MM.1S (cell line): ENCODE measurements at regions not wholly inside any gene's neighbourhood (a gene's known extent, or its start where the extent isn't known, plus 50 kb on each side); places are given as distances from the start of the nearest gene placed in this dataset.
"Not testable (repeated sequence)": the region's sequence is repeated elsewhere in the genome, so short reads cannot be mapped to it uniquely, and the experiment has no call there.

ENCODE experiments used
- DNase-seq: peaks from one replicate; pipeline ENCODE4 v3.0.0-alpha.2; 2015
- H2AFZ ChIP-seq: fragments of 300-600 bp; sonication (generic); 2 replicates; pipeline ENCODE4 v1.6.0; 2016; ENCODE audit warnings: antibody characterized with exemption, low read length
- H3F3A ChIP-seq: fragments of 300-600 bp; sonication (generic); 2 replicates; pipeline ENCODE4 v1.6.1; 2016; ENCODE audit warnings: mild to moderate bottlenecking, antibody characterized with exemption, low read length, moderate library complexity, mixed read lengths; ENCODE audit not compliant: insufficient read depth
- H3K27ac ChIP-seq: fragments of 300-600 bp; sonication (generic); 2 replicates; pipeline ENCODE4 v1.5.1; 2016; ENCODE audit warnings: mild to moderate bottlenecking, low read length
- H3K27me3 ChIP-seq: fragments of 300-600 bp; sonication (generic); replicated peaks from 2 replicates; pipeline ENCODE4 v1.6.0; 2016; ENCODE audit warnings: low read length; ENCODE audit not compliant: insufficient read depth
- H3K36me3 ChIP-seq: fragments of 300-600 bp; sonication (generic); replicated peaks from 2 replicates; pipeline ENCODE4 v1.6.1; 2016; ENCODE audit warnings: mild to moderate bottlenecking, low read length, mixed read lengths; ENCODE audit not compliant: insufficient read depth
- H3K4me1 ChIP-seq: fragments of 300-600 bp; sonication (generic); 2 replicates; pipeline ENCODE4 v1.6.1; 2016; ENCODE audit warnings: low read length, mixed read lengths
- H3K4me2 ChIP-seq: fragments of 300-600 bp; sonication (generic); 2 replicates; pipeline ENCODE4 v1.6.0; 2016; ENCODE audit warnings: low read depth, low read length
- H3K4me3 ChIP-seq: fragments of 300-600 bp; sonication (generic); 2 replicates; pipeline ENCODE4 v1.5.1; 2016; ENCODE audit warnings: low read length, mixed read lengths
- H3K79me2 ChIP-seq: fragments of 300-600 bp; sonication (generic); 2 replicates; pipeline ENCODE4 v1.6.1; 2016; ENCODE audit warnings: mixed run types, low read length, mixed read lengths
- H3K9ac ChIP-seq: fragments of 300-600 bp; sonication (generic); 2 replicates; pipeline ENCODE4 v1.6.1; 2016; ENCODE audit warnings: low read length, mixed read lengths
- H3K9me2 ChIP-seq: fragments of 300-600 bp; sonication (generic); replicated peaks from 2 replicates; pipeline ENCODE4 v1.6.1; 2016; ENCODE audit warnings: mild to moderate bottlenecking, low read length, mixed read lengths; ENCODE audit not compliant: insufficient read depth
- H3K9me3 ChIP-seq: fragments of 300-600 bp; sonication (generic); replicated peaks from 2 replicates; pipeline ENCODE4 v1.6.1; 2016; ENCODE audit warnings: mild to moderate bottlenecking, low read length, mixed read lengths; ENCODE audit not compliant: insufficient read depth
- H4K20me1 ChIP-seq: fragments of 300-600 bp; sonication (generic); 2 replicates; pipeline ENCODE4 v1.6.1; 2016; ENCODE audit warnings: mild to moderate bottlenecking, low read length, moderate library complexity, mixed read lengths; ENCODE audit not compliant: insufficient read depth

DNA sequence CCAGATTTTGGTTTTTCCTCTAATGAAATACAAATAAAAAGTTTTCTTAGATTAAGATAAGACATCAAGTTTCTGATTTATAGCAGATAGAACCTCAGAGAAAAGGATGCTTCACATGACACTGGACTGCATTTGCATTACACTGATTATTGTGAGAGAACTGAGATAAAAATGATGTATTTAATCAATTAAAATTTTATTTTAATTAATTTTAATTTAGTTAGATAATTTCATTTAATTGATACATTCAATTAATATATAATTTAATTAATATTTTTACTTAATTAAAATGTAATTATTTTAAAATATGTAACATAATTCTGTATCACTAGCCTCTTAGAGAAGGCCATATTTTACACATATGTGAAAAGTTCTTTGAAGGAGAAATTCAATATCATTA, 759.4 kb downstream of the TTLL7 start:
- H3K79me2 ChIP-seq, H3K4me2 ChIP-seq, H3K9me3 ChIP-seq, H4K20me1 ChIP-seq, H3K27me3 ChIP-seq, H2AFZ ChIP-seq, H3K9ac ChIP-seq, H3K27ac ChIP-seq, H3K9me2 ChIP-seq, DNase-seq, H3K4me3 ChIP-seq, H3K36me3 ChIP-seq, H3K4me1 ChIP-seq, H3F3A ChIP-seq: not testable (repeated sequence)

- H3K9ac ChIP-seq, H4K20me1 ChIP-seq, DNase-seq, H3K4me2 ChIP-seq, H3K9me2 ChIP-seq, H3K27ac ChIP-seq, H2AFZ ChIP-seq, H3K27me3 ChIP-seq, H3K4me1 ChIP-seq, H3K4me3 ChIP-seq, H3K36me3 ChIP-seq, H3F3A ChIP-seq, H3K9me3 ChIP-seq, H3K79me2 ChIP-seq: not testable (repeated sequence)
These were observed 760.3 kb downstream of the TTLL7 start for GRCh38 chr1:83238654-83239053.

DNA sequence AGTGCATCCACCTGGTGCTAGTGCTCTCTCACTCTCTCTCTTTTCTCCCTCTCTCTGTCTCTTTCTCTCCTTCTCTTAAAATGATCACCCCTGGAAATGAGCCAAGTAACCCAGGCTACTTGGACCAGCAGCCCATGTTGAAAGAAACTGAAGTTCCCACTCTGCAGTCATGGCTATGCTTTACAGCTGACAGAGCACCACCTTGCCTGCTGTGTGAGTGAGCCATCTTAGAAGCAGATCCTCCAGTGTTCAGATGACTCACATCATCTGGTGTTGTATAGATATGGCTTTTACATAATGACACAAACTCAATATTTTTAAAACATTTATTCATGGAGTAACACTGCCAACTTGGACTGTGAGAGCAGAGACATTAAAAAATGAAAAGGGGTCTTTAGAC, 779.1 kb downstream of the TTLL7 start:
- not testable (repeated sequence) for H3K4me3 ChIP-seq, H3K79me2 ChIP-seq, DNase-seq, H3K36me3 ChIP-seq, H3K9ac ChIP-seq, H4K20me1 ChIP-seq, H3K4me2 ChIP-seq, H3K9me2 ChIP-seq, H2AFZ ChIP-seq, H3K27ac ChIP-seq, H3K27me3 ChIP-seq, H3F3A ChIP-seq, H3K4me1 ChIP-seq, H3K9me3 ChIP-seq

- H3K4me1 ChIP-seq, H3K9me3 ChIP-seq, DNase-seq, H2AFZ ChIP-seq, H3K27ac ChIP-seq, H3K36me3 ChIP-seq, H3K4me2 ChIP-seq, H4K20me1 ChIP-seq, H3K9me2 ChIP-seq, H3K9ac ChIP-seq, H3K4me3 ChIP-seq, H3F3A ChIP-seq, H3K79me2 ChIP-seq, H3K27me3 ChIP-seq: not testable (repeated sequence)
These were observed 780.8 kb downstream of the TTLL7 start for GRCh38 chr1:83218036-83218716.

DNA sequence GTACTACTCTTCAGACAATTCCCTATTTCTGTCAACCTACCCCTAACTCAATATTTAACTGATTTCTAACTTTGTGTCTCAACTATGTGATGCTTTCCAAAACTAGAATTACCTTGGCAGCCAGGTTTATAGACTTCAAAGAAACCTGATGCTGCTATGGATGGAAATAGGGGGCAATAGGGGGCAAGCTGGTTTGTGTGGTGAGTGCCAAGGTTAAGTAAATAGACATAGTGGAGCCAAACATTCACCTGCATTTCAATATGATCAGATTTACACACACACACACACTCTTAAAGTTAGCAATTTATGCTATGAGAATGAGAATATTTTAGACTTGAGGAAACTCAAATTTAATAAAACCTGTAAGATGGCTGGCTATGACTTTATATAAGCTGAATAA, 784.6 kb downstream of the TTLL7 start:
- not testable (repeated sequence) for H3K9me3 ChIP-seq, H3K9ac ChIP-seq, H3K4me3 ChIP-seq, H2AFZ ChIP-seq, H3K27me3 ChIP-seq, H3K36me3 ChIP-seq, H3K4me1 ChIP-seq, H3K4me2 ChIP-seq, H3F3A ChIP-seq, DNase-seq, H3K9me2 ChIP-seq, H3K79me2 ChIP-seq, H4K20me1 ChIP-seq, H3K27ac ChIP-seq

DNA sequence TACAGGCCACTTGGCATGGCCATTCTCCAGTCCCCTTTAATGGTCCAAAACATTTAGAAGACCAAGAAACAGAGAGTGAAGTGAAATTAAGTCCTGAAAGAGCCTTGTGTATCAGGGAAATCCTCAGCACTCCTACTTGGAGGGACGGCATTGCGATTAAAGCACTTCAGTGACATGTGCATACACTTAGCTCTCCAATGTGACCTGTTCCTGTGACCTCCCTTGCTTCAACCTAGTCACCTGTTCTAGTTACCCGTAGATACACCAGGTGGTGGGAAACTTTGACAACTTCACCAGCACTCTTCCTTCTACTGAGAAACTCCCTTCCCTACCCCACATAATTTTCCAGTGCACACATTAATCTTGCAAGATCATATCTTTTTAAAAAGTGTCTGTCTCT, 785.3 kb downstream of the TTLL7 start:
- H3K79me2 ChIP-seq, H3K36me3 ChIP-seq, H3F3A ChIP-seq, H3K4me2 ChIP-seq, H3K4me3 ChIP-seq, H3K27ac ChIP-seq, H3K4me1 ChIP-seq, H4K20me1 ChIP-seq, H3K9me3 ChIP-seq, H3K9me2 ChIP-seq, H3K27me3 ChIP-seq, H2AFZ ChIP-seq, H3K9ac ChIP-seq, DNase-seq: not testable (repeated sequence)

DNA sequence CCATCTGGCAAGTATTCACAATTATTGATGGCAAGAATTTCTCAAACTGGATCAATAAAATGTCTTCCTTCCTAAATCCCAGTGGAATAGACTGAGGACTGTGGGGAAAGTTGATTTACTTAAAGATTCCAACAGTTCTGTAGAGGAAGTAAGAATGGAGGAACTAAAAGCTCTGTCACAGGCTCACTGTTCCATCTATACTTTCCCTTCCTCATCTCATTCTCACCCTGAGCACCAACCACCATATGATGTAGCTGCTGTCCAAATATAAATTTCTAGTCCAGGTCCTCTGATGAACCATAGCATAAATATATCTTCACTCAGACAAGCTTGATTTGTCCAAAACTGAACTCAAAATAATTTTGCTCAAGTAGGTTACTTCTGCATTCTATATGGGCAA, 786.9 kb downstream of the TTLL7 start:
- not testable (repeated sequence) for H3K9me3 ChIP-seq, H3K79me2 ChIP-seq, H3K4me1 ChIP-seq, H3K9ac ChIP-seq, H3K36me3 ChIP-seq, H4K20me1 ChIP-seq, DNase-seq, H2AFZ ChIP-seq, H3F3A ChIP-seq, H3K4me3 ChIP-seq, H3K4me2 ChIP-seq, H3K27ac ChIP-seq, H3K9me2 ChIP-seq, H3K27me3 ChIP-seq

- not testable (repeated sequence) for H3K4me1 ChIP-seq, DNase-seq, H3K9me3 ChIP-seq, H3K9ac ChIP-seq, H3K4me3 ChIP-seq, H3K9me2 ChIP-seq, H3K27ac ChIP-seq, H3K79me2 ChIP-seq, H3K4me2 ChIP-seq, H3K27me3 ChIP-seq, H3F3A ChIP-seq, H3K36me3 ChIP-seq, H2AFZ ChIP-seq, H4K20me1 ChIP-seq
These were observed 790.4 kb downstream of the TTLL7 start for GRCh38 chr1:83208540-83208939.
